GM23338 (cell line): ENCODE measurements at regions not wholly inside any gene's neighbourhood (a gene's known extent, or its start where the extent isn't known, plus 50 kb on each side); places are given as distances from the start of the nearest gene placed in this dataset.

Source experiments
- ATAC-seq: fragments of 200-7000 bp; cut with Tn5 transposase; 3 replicates; pipeline ENCODE4 v1.9.1; 2020
- DNase-seq: peaks from one replicate; pipeline ENCODE4 v3.0.0-alpha.2; 2015; ENCODE audit warnings: low spot score
- H2AFZ ChIP-seq: fragments of 200-600 bp; sonication (generic); 2 replicates; pipeline ENCODE4 v1.8.0; 2016; ENCODE audit warnings: antibody characterized with exemption, mild to moderate bottlenecking, moderate library complexity
- H3F3A ChIP-seq: fragments of 200-600 bp; sonication (generic); replicated peaks from 2 replicates; pipeline ENCODE4 v1.8.0; 2017; ENCODE audit warnings: antibody characterized with exemption, mixed run types, low read depth
- H3K27ac ChIP-seq: fragments of 200-600 bp; sonication (generic); 2 replicates; pipeline ENCODE4 v1.6.1; 2016; ENCODE audit warnings: low read depth
- H3K27me3 ChIP-seq: fragments of 200-600 bp; sonication (generic); 2 replicates; pipeline ENCODE4 v1.8.0; 2016; ENCODE audit warnings: mild to moderate bottlenecking, mixed run types, moderate library complexity; ENCODE audit not compliant: insufficient read depth
- H3K36me3 ChIP-seq: fragments of 200-600 bp; sonication (generic); 2 replicates; pipeline ENCODE4 v1.8.0; 2016; ENCODE audit warnings: mild to moderate bottlenecking; ENCODE audit not compliant: insufficient read depth
- H3K4me1 ChIP-seq: fragments of 200-600 bp; sonication (generic); 2 replicates; pipeline ENCODE4 v1.8.0; 2016; ENCODE audit warnings: mild to moderate bottlenecking, moderate library complexity; ENCODE audit not compliant: insufficient read depth
- H3K4me2 ChIP-seq: fragments of 200-600 bp; sonication (generic); 2 replicates; pipeline ENCODE4 v1.7.1; 2017; ENCODE audit warnings: mixed run types
- H3K4me3 ChIP-seq: fragments of 200-600 bp; sonication (generic); 2 replicates; pipeline ENCODE4 v1.6.1; 2016; ENCODE audit warnings: mixed run types
- H3K79me2 ChIP-seq: fragments of 200-600 bp; sonication (generic); replicated peaks from 2 replicates; pipeline ENCODE4 v1.8.0; 2017; ENCODE audit warnings: mild to moderate bottlenecking; ENCODE audit not compliant: insufficient read depth
- H3K9me2 ChIP-seq: fragments of 200-600 bp; sonication (generic); 2 replicates; pipeline ENCODE4 v1.8.0; 2017; ENCODE audit not compliant: insufficient read depth
- H4K20me1 ChIP-seq: fragments of 200-600 bp; sonication (generic); replicated peaks from 2 replicates; pipeline ENCODE4 v1.8.0; 2017; ENCODE audit warnings: mild to moderate bottlenecking; ENCODE audit not compliant: insufficient read depth
- H3K27ac Mint-ChIP-seq: 2 replicates; pipeline ENCODE4 v1.8.0; 2020; ENCODE audit warnings: inconsistent platforms, mild to moderate bottlenecking, moderate library complexity, mixed read lengths
- H3K27me3 Mint-ChIP-seq: 3 replicates; pipeline ENCODE4 v1.8.0; 2022; ENCODE audit warnings: low read depth, mild to moderate bottlenecking, moderate library complexity, mixed read lengths, inconsistent platforms; ENCODE audit not compliant: insufficient read depth, poor library complexity
- H3K36me3 Mint-ChIP-seq: 3 replicates; pipeline ENCODE4 v1.8.0; 2021; ENCODE audit warnings: low read depth, mild to moderate bottlenecking, inconsistent platforms, moderate library complexity, mixed read lengths
- H3K4me1 Mint-ChIP-seq: 3 replicates; pipeline ENCODE4 v1.8.0; 2020; ENCODE audit warnings: mild to moderate bottlenecking, inconsistent platforms, mixed read lengths
- H3K4me3 Mint-ChIP-seq: 3 replicates; pipeline ENCODE4 v1.8.0; 2021; ENCODE audit warnings: moderate library complexity, mild to moderate bottlenecking, inconsistent platforms, mixed read lengths
- H3K9me3 Mint-ChIP-seq: 3 replicates; pipeline ENCODE4 v1.8.0; 2020; ENCODE audit warnings: moderate library complexity, mild to moderate bottlenecking, inconsistent platforms, mixed read lengths
- CREB1 ChIP-seq: fragments of 250-450 bp; sonication (Bioruptor Pico); IDR thresholded peaks from 2 replicates; pipeline ENCODE4 v1.5.0; 2020; ENCODE audit warnings: low read depth, mild to moderate bottlenecking, moderate library complexity
- CTCF ChIP-seq, 2 experiments: fragments of 200-600 bp in 1 of 2; sonication (generic) in 1 of 2; conservative IDR thresholded peaks; 2 replicates each; pipeline versions ENCODE4 v1.5.1 to v1.6.1; 2016 to 2017; ENCODE audit warnings: antibody characterized with exemption in 2 of 2, low read depth in 2 of 2, mild to moderate bottlenecking in 2 of 2, moderate library complexity in 1 of 2
- EZH2 ChIP-seq: fragments of 200-600 bp; sonication (generic); IDR thresholded peaks from one replicate; pipeline ENCODE4 v1.8.0; 2017; ENCODE audit warnings: antibody characterized with exemption, mild to moderate bottlenecking, low read depth; ENCODE audit not compliant: unreplicated experiment
- EZH2phosphoT487 ChIP-seq: fragments of 200-600 bp; sonication (generic); IDR thresholded peaks from one replicate; pipeline ENCODE4 v1.8.1; 2018; ENCODE audit warnings: antibody characterized with exemption; ENCODE audit not compliant: unreplicated experiment
- JUNB ChIP-seq: IDR thresholded peaks from one replicate; pipeline ENCODE4 v1.6.1; 2016; ENCODE audit warnings: antibody characterized with exemption; ENCODE audit not compliant: unreplicated experiment
- NANOG ChIP-seq: IDR thresholded peaks from 2 replicates; pipeline ENCODE4 v1.6.1; 2016; ENCODE audit warnings: antibody characterized with exemption, borderline replicate concordance
- POLR2AphosphoS5 ChIP-seq: IDR thresholded peaks from 2 replicates; pipeline ENCODE4 v1.6.1; 2016; ENCODE audit warnings: antibody characterized with exemption, low read depth
- STAT1 ChIP-seq: IDR thresholded peaks from one replicate; pipeline ENCODE4 v1.6.1; 2016; ENCODE audit warnings: antibody characterized with exemption; ENCODE audit not compliant: unreplicated experiment
- ZNF114 ChIP-seq: fragments of 250-450 bp; sonication (Bioruptor Pico); IDR thresholded peaks from 2 replicates; pipeline ENCODE4 v1.5.0; 2020; ENCODE audit warnings: mild to moderate bottlenecking, moderate library complexity
- ZNF331 ChIP-seq: fragments of 250-450 bp; sonication (Bioruptor Pico); IDR thresholded peaks from 2 replicates; pipeline ENCODE4 v1.5.0; 2020; ENCODE audit warnings: low read depth, mild to moderate bottlenecking, moderate library complexity
- TF ChIP-seq, protein P1 (sequence below): fragments of 250-450 bp; sonication (Bioruptor Pico); IDR thresholded peaks from 2 replicates; pipeline ENCODE4 v1.5.0; 2020; ENCODE audit warnings: mild to moderate bottlenecking, moderate library complexity
- TF ChIP-seq, protein P2 (sequence below): IDR thresholded peaks from 2 replicates; pipeline ENCODE4 v1.6.1; 2016; ENCODE audit warnings: antibody characterized with exemption
- TF ChIP-seq, protein P3 (sequence below): IDR thresholded peaks from one replicate; pipeline ENCODE4 v1.6.1; 2018; ENCODE audit warnings: antibody characterized with exemption; ENCODE audit not compliant: unreplicated experiment

GRCh38 chr5:97915106-97915505 lies 732.1 kb upstream of the RIOK2 start:
- Histone ChIP-seq H3K4me2 (no peak overlapping the region), H3K4me1 (no peaks in the 10 kb centered on the region), H3K27ac (no peak overlapping the region), H3K9me2 (no peaks in the 10 kb centered on the region), H4K20me1 (no peaks in the 10 kb centered on the region), H3K79me2 (no peaks in the 10 kb centered on the region), H3K27me3 (no peaks in the 10 kb centered on the region), H3F3A (no peaks in the 10 kb centered on the region), H2AFZ (no peak overlapping the region), H3K36me3 (no peaks in the 10 kb centered on the region), H3K4me3 (no peak overlapping the region)
- Mint-ChIP-seq H3K4me3 (no peak overlapping the region), H3K4me1 (no peaks in the 10 kb centered on the region), H3K27me3 (no peaks in the 10 kb centered on the region), H3K9me3 (no peaks in the 10 kb centered on the region), H3K27ac (no peak overlapping the region), H3K36me3 (no peaks in the 10 kb centered on the region)
- TF ChIP-seq EZH2: no peak
- TF ChIP-seq POLR2AphosphoS5: no peak
- TF ChIP-seq, protein P1, sequence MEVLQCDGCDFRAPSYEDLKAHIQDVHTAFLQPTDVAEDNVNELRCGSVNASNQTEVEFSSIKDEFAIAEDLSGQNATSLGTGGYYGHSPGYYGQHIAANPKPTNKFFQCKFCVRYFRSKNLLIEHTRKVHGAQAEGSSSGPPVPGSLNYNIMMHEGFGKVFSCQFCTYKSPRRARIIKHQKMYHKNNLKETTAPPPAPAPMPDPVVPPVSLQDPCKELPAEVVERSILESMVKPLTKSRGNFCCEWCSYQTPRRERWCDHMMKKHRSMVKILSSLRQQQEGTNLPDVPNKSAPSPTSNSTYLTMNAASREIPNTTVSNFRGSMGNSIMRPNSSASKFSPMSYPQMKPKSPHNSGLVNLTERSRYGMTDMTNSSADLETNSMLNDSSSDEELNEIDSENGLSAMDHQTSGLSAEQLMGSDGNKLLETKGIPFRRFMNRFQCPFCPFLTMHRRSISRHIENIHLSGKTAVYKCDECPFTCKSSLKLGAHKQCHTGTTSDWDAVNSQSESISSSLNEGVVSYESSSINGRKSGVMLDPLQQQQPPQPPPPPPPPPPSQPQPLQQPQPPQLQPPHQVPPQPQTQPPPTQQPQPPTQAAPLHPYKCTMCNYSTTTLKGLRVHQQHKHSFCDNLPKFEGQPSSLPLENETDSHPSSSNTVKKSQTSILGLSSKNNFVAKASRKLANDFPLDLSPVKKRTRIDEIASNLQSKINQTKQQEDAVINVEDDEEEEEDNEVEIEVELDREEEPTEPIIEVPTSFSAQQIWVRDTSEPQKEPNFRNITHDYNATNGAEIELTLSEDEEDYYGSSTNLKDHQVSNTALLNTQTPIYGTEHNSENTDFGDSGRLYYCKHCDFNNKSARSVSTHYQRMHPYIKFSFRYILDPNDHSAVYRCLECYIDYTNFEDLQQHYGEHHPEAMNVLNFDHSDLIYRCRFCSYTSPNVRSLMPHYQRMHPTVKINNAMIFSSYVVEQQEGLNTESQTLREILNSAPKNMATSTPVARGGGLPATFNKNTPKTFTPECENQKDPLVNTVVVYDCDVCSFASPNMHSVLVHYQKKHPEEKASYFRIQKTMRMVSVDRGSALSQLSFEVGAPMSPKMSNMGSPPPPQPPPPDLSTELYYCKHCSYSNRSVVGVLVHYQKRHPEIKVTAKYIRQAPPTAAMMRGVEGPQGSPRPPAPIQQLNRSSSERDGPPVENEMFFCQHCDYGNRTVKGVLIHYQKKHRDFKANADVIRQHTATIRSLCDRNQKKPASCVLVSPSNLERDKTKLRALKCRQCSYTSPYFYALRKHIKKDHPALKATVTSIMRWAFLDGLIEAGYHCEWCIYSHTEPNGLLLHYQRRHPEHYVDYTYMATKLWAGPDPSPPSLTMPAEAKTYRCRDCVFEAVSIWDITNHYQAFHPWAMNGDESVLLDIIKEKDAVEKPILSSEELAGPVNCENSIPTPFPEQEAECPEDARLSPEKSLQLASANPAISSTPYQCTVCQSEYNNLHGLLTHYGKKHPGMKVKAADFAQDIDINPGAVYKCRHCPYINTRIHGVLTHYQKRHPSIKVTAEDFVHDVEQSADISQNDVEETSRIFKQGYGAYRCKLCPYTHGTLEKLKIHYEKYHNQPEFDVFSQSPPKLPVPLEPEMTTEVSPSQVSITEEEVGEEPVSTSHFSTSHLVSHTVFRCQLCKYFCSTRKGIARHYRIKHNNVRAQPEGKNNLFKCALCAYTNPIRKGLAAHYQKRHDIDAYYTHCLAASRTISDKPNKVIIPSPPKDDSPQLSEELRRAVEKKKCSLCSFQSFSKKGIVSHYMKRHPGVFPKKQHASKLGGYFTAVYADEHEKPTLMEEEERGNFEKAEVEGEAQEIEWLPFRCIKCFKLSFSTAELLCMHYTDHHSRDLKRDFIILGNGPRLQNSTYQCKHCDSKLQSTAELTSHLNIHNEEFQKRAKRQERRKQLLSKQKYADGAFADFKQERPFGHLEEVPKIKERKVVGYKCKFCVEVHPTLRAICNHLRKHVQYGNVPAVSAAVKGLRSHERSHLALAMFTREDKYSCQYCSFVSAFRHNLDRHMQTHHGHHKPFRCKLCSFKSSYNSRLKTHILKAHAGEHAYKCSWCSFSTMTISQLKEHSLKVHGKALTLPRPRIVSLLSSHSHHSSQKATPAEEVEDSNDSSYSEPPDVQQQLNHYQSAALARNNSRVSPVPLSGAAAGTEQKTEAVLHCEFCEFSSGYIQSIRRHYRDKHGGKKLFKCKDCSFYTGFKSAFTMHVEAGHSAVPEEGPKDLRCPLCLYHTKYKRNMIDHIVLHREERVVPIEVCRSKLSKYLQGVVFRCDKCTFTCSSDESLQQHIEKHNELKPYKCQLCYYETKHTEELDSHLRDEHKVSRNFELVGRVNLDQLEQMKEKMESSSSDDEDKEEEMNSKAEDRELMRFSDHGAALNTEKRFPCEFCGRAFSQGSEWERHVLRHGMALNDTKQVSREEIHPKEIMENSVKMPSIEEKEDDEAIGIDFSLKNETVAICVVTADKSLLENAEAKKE (CRISPR knock-in tag): no peak
- TF ChIP-seq ZNF331 (CRISPR knock-in tag): no peak
- no peak for TF ChIP-seq ZNF114
- TF ChIP-seq STAT1: no peak
- TF ChIP-seq, protein P2, sequence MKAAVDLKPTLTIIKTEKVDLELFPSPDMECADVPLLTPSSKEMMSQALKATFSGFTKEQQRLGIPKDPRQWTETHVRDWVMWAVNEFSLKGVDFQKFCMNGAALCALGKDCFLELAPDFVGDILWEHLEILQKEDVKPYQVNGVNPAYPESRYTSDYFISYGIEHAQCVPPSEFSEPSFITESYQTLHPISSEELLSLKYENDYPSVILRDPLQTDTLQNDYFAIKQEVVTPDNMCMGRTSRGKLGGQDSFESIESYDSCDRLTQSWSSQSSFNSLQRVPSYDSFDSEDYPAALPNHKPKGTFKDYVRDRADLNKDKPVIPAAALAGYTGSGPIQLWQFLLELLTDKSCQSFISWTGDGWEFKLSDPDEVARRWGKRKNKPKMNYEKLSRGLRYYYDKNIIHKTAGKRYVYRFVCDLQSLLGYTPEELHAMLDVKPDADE: no peak
- TF ChIP-seq EZH2phosphoT487: no peak
- TF ChIP-seq, protein P3, sequence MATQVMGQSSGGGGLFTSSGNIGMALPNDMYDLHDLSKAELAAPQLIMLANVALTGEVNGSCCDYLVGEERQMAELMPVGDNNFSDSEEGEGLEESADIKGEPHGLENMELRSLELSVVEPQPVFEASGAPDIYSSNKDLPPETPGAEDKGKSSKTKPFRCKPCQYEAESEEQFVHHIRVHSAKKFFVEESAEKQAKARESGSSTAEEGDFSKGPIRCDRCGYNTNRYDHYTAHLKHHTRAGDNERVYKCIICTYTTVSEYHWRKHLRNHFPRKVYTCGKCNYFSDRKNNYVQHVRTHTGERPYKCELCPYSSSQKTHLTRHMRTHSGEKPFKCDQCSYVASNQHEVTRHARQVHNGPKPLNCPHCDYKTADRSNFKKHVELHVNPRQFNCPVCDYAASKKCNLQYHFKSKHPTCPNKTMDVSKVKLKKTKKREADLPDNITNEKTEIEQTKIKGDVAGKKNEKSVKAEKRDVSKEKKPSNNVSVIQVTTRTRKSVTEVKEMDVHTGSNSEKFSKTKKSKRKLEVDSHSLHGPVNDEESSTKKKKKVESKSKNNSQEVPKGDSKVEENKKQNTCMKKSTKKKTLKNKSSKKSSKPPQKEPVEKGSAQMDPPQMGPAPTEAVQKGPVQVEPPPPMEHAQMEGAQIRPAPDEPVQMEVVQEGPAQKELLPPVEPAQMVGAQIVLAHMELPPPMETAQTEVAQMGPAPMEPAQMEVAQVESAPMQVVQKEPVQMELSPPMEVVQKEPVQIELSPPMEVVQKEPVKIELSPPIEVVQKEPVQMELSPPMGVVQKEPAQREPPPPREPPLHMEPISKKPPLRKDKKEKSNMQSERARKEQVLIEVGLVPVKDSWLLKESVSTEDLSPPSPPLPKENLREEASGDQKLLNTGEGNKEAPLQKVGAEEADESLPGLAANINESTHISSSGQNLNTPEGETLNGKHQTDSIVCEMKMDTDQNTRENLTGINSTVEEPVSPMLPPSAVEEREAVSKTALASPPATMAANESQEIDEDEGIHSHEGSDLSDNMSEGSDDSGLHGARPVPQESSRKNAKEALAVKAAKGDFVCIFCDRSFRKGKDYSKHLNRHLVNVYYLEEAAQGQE: no peak
- no peak for TF ChIP-seq NANOG
- no peak for TF ChIP-seq JUNB
- TF ChIP-seq CTCF (conservative IDR thresholded peaks at IDR 0.05; ENCODE audit: low read depth in 2 of 2): no peak
- TF ChIP-seq CREB1 (CRISPR knock-in tag): no peak
- no peak for ATAC-seq
- DNase-seq: no peak
